NCI-H1105 (cell line): ENCODE measurements at regions not wholly inside any gene's neighbourhood (a gene's known extent, or its start where the extent isn't known, plus 50 kb on each side); places are given as distances from the start of the nearest gene placed in this dataset.
A peak's percentile ranks its signal among the peaks of the same experiment; 100 is the strongest.
"Not testable (repeated sequence)": the region's sequence is repeated elsewhere in the genome, so short reads cannot be mapped to it uniquely, and the experiment has no call there.

Source experiments
- DNase-seq: peaks from one replicate; lab custom pipeline; 2025; lab: John Stamatoyannopoulos, UW

GRCh38 chr5:112534067-112534583 lies 115.0 kb upstream of the EPB41L4A start:
- no peak for DNase-seq

GRCh38 chr5:112534611-112535255 lies 115.7 kb upstream of the EPB41L4A start:
- DNase-seq = no peak

GRCh38 chr5:112535356-112535755 lies 116.3 kb upstream of the EPB41L4A start:
- DNase-seq = no peak

GRCh38 chr5:112544558-112544957 lies 125.5 kb upstream of the EPB41L4A start:
- DNase-seq = not testable (repeated sequence)

GRCh38 chr5:112546946-112547592 lies 128.0 kb upstream of the EPB41L4A start:
- no peak for DNase-seq

GRCh38 chr5:112548246-112548881 lies 129.3 kb upstream of the EPB41L4A start:
- DNase-seq = no peak

GRCh38 chr5:112549127-112549526 lies 130.1 kb upstream of the EPB41L4A start:
- no peak for DNase-seq

GRCh38 chr5:112549605-112550166 lies 130.6 kb upstream of the EPB41L4A start:
- DNase-seq = no peak

GRCh38 chr5:112551419-112552032 lies 132.4 kb upstream of the EPB41L4A start:
- peak; percentile 14 for DNase-seq

- no peak for DNase-seq
Observed at GRCh38 chr5:112552216-112552615, 133.1 kb upstream of the EPB41L4A start.

GRCh38 chr5:112552791-112553190 lies 133.7 kb upstream of the EPB41L4A start:
- no peak for DNase-seq

- no peak for DNase-seq
Observed at GRCh38 chr5:112554101-112554977, 135.3 kb upstream of the EPB41L4A start.

GRCh38 chr5:112555197-112555596 lies 136.1 kb upstream of the EPB41L4A start:
- no peak for DNase-seq

- no peak for DNase-seq
Observed at GRCh38 chr5:112555691-112556090, 136.6 kb upstream of the EPB41L4A start.

GRCh38 chr5:112559501-112559900 lies 140.4 kb upstream of the EPB41L4A start:
- DNase-seq = not testable (repeated sequence)

GRCh38 chr5:112560371-112560770 lies 141.3 kb upstream of the EPB41L4A start:
- peak; percentile 13 for DNase-seq

GRCh38 chr5:112563169-112563826 lies 144.2 kb upstream of the EPB41L4A start:
- DNase-seq = no peak

GRCh38 chr5:112566251-112566650 lies 147.2 kb upstream of the EPB41L4A start:
- no peak for DNase-seq

- no peak for DNase-seq
Observed at GRCh38 chr5:112569596-112569995, 150.5 kb upstream of the EPB41L4A start.

- DNase-seq = no peak
Observed at GRCh38 chr5:112570708-112571444, 151.8 kb upstream of the EPB41L4A start.
